ENCODE measurements at regions not wholly inside any gene's neighbourhood (a gene's known extent, or its start where the extent isn't known, plus 50 kb on each side); places are given as distances from the start of the nearest gene placed in this dataset.
"Not testable (repeated sequence)": the region's sequence is repeated elsewhere in the genome, so short reads cannot be mapped to it uniquely, and the experiment has no call there.

DNA sequence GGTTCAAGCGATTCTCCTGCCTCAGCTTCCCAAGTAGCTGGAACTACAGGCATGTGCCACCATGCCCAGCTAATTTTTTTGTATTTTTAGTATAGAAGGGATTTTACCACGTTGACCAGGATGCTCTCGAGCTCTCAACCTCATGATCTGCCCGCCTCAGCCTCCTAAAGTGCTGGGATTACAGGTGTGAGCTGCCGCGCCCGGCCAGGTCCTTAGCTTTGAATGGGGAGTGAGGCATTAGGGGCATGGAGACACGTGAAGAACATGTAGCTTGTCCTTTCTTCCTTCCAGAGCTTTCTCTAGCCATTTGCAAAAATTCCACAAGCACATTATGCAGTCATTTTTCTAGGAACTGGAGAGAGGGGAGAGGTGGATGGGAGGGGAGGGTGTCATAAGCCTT, 167.8 kb downstream of the TM9SF2 start:
- H3K4me1 Mint-ChIP-seq; H3K27ac Mint-ChIP-seq; H3K4me3 Mint-ChIP-seq; H3K27me3 Mint-ChIP-seq (ENCODE audit: low read depth in 3 of 3); H3K9me3 Mint-ChIP-seq; H3K36me3 Mint-ChIP-seq; DNase-seq: not testable (repeated sequence)

DNA sequence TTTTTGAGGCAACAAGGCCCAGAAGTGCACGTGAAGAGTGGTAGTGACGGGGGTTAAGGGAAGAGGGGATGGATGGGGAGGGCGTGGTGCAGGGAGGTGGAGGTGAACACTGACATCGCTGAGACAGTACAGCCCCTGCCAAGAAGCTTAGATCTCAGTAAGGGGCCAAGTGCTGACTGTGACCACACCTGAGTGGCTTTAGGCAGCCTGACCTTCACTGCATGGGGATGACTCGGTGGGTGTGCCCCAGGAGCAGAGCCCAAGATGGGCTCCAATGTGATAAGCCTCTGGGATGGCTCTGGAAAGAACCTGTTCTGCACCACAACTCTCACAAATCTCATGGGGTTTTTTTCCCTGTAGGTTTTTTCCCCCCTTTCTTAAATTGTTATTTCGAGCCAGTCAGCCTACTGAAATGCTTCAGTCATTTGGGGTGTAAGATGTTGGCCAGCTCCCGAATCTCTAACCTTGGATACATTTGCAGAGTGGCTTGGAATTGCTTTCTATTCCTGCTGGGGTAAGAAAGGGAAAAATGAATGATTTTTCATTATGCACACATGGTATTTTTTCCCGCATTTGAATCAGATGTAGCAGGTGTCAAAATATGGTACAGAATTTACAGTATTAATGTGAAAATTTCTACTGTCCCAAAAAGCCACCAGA, 165.0 kb downstream of the TM9SF2 start:
- peaks cover 0 to 3% (median 0%) of the 10 kb centered on the region in 3 donors for H3K36me3 Mint-ChIP-seq
- no peaks in the 10 kb centered on the region for H3K9me3 Mint-ChIP-seq
- H3K4me1 Mint-ChIP-seq: no peaks in the 10 kb centered on the region
- DNase-seq: no peak
- no peak overlapping the region for H3K4me3 Mint-ChIP-seq
- no peak overlapping the region for H3K27ac Mint-ChIP-seq
- H3K27me3 Mint-ChIP-seq (ENCODE audit: low read depth in 3 of 3): peaks cover 0 to 13% (median 4%) of the 10 kb centered on the region in 3 donors

- no peak overlapping the region for H3K4me3 Mint-ChIP-seq
Observed at GRCh38 chr13:99665711-99666110, 164.4 kb downstream of the TM9SF2 start.

GRCh38 chr13:99663908-99664307, 162.6 kb downstream of the TM9SF2 start:
- Mint-ChIP-seq H3K4me3 (no peak overlapping the region), H3K36me3 (peaks cover 0 to 3% (median 0%) of the 10 kb centered on the region in 3 donors), H3K4me1 (peaks cover 1 to 10% of the 10 kb centered on the region in 2 donors), H3K27ac (no peak overlapping the region), H3K9me3 (no peaks in the 10 kb centered on the region), H3K27me3 (ENCODE audit: low read depth in 3 of 3) (peaks cover 0 to 18% (median 4%) of the 10 kb centered on the region in 3 donors)
- no peak for DNase-seq

More at GRCh38 chr13:99665711-99666110, 164.4 kb downstream of the TM9SF2 start:
- H3K27ac Mint-ChIP-seq: no peak overlapping the region
- no peaks in the 10 kb centered on the region for H3K4me1 Mint-ChIP-seq
- DNase-seq: no peak
- no peaks in the 10 kb centered on the region for H3K9me3 Mint-ChIP-seq
- H3K27me3 Mint-ChIP-seq (ENCODE audit: low read depth in 3 of 3): peaks cover 0 to 13% (median 4%) of the 10 kb centered on the region in 3 donors
- H3K36me3 Mint-ChIP-seq: peaks cover 0 to 3% (median 0%) of the 10 kb centered on the region in 3 donors

DNA sequence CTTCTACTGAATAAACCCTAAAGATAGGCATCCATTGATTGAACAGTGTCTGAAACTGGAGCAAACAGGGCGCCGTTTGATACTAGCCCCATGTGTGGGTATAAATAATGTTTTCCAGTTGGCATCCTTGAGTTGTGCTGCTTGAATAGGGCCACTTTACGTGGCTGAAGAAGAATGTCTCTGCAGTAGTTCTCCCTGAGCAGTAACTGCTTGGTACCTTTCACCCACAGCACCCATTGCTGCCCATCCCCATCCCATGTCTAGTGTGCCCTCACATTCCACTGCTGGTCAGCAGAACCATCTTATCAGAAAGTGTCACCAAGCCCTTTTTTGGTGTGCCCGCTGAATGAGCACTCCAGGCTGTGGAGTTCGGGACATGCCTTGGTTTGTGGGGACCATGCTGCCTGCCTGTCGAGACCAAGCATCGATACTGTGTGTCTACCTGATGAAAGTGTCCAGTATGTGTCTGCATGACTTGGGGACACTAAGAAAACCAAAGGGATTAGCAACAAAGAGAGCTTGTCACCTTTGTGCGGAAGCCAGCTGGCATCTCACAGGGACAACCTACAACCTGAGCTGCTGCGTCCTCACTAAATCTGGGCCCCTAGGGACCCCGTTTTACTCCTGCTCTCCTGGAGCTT, 162.0 kb downstream of the TM9SF2 start:
- Mint-ChIP-seq H3K27me3 (ENCODE audit: low read depth in 3 of 3) (peaks cover 0 to 19% (median 4%) of the 10 kb centered on the region in 3 donors), H3K9me3 (no peaks in the 10 kb centered on the region), H3K4me1 (peaks cover 6 to 16% of the 10 kb centered on the region in 2 donors), H3K27ac (no peak overlapping the region), H3K4me3 (no peak overlapping the region), H3K36me3 (peaks cover 0 to 3% (median 0%) of the 10 kb centered on the region in 3 donors)
- DNase-seq: no peak

DNA sequence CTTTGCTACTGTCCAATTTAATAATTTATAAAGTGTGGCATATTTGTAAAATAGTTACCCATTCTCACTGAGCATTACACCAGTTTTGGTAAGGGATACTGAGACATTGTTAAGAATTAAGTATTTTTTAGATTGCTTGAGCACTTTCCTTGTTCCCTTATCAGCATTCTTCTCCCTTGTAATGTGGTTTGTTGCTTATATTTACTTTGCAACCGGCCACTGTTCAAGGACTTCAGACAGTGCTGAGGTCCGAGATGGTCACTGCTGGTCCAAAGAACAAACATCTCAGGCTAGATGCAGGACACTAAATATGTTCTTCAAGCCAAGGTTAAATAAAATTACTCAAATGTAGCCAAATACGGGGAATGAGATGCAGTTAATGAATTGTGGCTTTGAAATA, 161.4 kb downstream of the TM9SF2 start:
- H3K9me3 Mint-ChIP-seq: no peaks in the 10 kb centered on the region
- H3K4me3 Mint-ChIP-seq: no peak overlapping the region
- H3K27me3 Mint-ChIP-seq (ENCODE audit: low read depth in 3 of 3): peaks cover 0 to 18% (median 6%) of the 10 kb centered on the region in 3 donors
- peaks cover 12 to 22% of the 10 kb centered on the region in 2 donors for H3K4me1 Mint-ChIP-seq
- peaks cover 0 to 3% (median 0%) of the 10 kb centered on the region in 3 donors for H3K36me3 Mint-ChIP-seq
- DNase-seq: no peak
- H3K27ac Mint-ChIP-seq: no peak overlapping the region

- no peak for DNase-seq
- H3K4me1 Mint-ChIP-seq: peaks cover 21 to 30% of the 10 kb centered on the region in 2 donors
- no peak overlapping the region for H3K27ac Mint-ChIP-seq
Observed at GRCh38 chr13:99661791-99662190, 160.5 kb downstream of the TM9SF2 start.

GRCh38 chr13:99659866-99660554, 158.7 kb downstream of the TM9SF2 start:
- DNase-seq: no peak
- Mint-ChIP-seq H3K27ac (no peak overlapping the region), H3K4me3 (no peak overlapping the region), H3K4me1 (peaks cover 30 to 41% of the 10 kb centered on the region in 2 donors), H3K9me3 (no peaks in the 10 kb centered on the region), H3K36me3 (no peaks in the 10 kb centered on the region), H3K27me3 (ENCODE audit: low read depth in 3 of 3) (peaks cover 0 to 13% (median 13%) of the 10 kb centered on the region in 3 donors)

More at GRCh38 chr13:99661791-99662190, 160.5 kb downstream of the TM9SF2 start:
- H3K4me3 Mint-ChIP-seq: no peak overlapping the region
- H3K36me3 Mint-ChIP-seq: peaks cover 0 to 2% (median 0%) of the 10 kb centered on the region in 3 donors
- no peaks in the 10 kb centered on the region for H3K9me3 Mint-ChIP-seq
- H3K27me3 Mint-ChIP-seq (ENCODE audit: low read depth in 3 of 3): peaks cover 0 to 14% (median 7%) of the 10 kb centered on the region in 3 donors

- peak overlapping the region in 3 of 5 donors; percentile 4 to 81 (median 72) for H3K4me3 Mint-ChIP-seq
- no peaks in the 10 kb centered on the region for H3K36me3 Mint-ChIP-seq
- H3K27ac Mint-ChIP-seq: no peak overlapping the region
- H3K9me3 Mint-ChIP-seq: no peaks in the 10 kb centered on the region
- peaks cover 30 to 41% of the 10 kb centered on the region in 2 donors for H3K4me1 Mint-ChIP-seq
- no peak for DNase-seq
- H3K27me3 Mint-ChIP-seq (ENCODE audit: low read depth in 3 of 3): peaks cover 0 to 13% (median 13%) of the 10 kb centered on the region in 3 donors
Observed at GRCh38 chr13:99659226-99659625, 158.0 kb downstream of the TM9SF2 start.

- Mint-ChIP-seq H3K4me3 (peak overlapping the region; percentile 69 to 85 (median 79)), H3K36me3 (no peaks in the 10 kb centered on the region)
Observed at GRCh38 chr13:99658261-99658991, 157.2 kb downstream of the TM9SF2 start.

DNA sequence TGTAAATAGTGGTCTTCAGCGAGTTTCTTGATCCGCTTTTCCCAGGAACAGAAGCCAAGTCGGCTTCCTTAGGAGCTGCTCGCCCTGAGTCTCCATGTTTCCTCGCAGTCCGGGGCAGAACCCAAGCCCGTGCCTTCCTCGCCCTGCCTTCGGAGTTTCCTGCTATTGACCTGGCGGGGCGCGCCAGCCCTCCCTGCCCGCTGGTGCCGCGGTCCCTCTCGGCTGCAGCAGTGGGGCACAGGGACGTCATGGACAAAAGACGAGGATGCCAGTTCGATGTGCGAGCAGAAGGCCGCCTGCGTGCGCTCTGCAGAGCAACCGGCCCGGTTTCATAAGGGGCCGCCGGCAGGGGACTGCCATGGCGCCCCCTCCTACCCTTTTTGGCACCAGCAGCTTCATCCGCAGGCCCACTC, 156.6 kb downstream of the TM9SF2 start:
- Mint-ChIP-seq H3K27me3 (ENCODE audit: low read depth in 3 of 3) (peaks cover 0 to 13% (median 11%) of the 10 kb centered on the region in 3 donors), H3K9me3 (no peaks in the 10 kb centered on the region), H3K4me1 (peaks cover 30 to 41% of the 10 kb centered on the region in 2 donors), H3K36me3 (no peaks in the 10 kb centered on the region), H3K27ac (peak overlapping the region in 3 of 6 donors; percentile 34 to 78 (median 74)), H3K4me3 (peak overlapping the region; percentile 69 to 85 (median 79))
- peak in 2 of 3 donors; percentile 9 to 17 for DNase-seq

More at GRCh38 chr13:99658261-99658991, 157.2 kb downstream of the TM9SF2 start:
- Mint-ChIP-seq H3K27me3 (ENCODE audit: low read depth in 3 of 3) (peaks cover 0 to 13% (median 11%) of the 10 kb centered on the region in 3 donors), H3K27ac (peak overlapping the region in 4 of 6 donors; percentile 23 to 39 (median 36)), H3K4me1 (peaks cover 30 to 41% of the 10 kb centered on the region in 2 donors), H3K9me3 (no peaks in the 10 kb centered on the region)
- DNase-seq: peak; percentile 26 to 47 (median 40)

DNA sequence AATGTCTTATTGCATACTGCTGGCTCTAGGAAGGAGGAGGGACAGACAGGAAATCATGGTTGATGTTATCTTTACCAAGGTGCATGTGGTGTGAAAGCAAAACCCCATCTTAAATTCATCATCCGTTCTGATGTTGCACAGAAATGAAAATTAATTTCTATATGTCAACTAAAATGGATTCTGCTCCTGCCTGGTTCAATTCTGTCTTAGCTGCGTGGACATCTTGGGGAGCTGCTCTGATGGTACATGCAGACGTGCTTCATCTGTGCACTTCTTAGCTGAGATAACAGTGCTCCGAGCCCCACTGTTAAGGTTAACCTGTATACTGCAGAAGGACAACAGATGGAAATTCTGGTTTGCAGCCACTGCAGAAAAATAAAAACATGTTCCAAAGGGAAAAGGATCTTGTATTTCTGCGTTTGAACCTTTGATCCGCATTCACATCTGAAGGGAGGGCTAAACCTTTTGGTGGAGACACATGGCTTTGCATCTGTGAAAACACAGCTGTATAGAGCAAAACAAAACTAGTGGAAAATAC, 155.6 kb downstream of the TM9SF2 start:
- Mint-ChIP-seq H3K27ac (peak overlapping the region in 1 of 6 donors; percentile 52), H3K36me3 (no peaks in the 10 kb centered on the region), H3K4me3 (peak overlapping the region; percentile 69 to 85 (median 72)), H3K4me1 (peaks cover 30 to 41% of the 10 kb centered on the region in 2 donors), H3K27me3 (ENCODE audit: low read depth in 3 of 3) (peaks cover 0 to 10% (median 8%) of the 10 kb centered on the region in 3 donors), H3K9me3 (no peaks in the 10 kb centered on the region)
- peak; percentile 42 to 53 (median 49) for DNase-seq

All from immature natural killer cell (primary cell).